ENCODE measurements at regions not wholly inside any gene's neighbourhood (a gene's known extent, or its start where the extent isn't known, plus 50 kb on each side); places are given as distances from the start of the nearest gene placed in this dataset.
"Not testable (repeated sequence)": the region's sequence is repeated elsewhere in the genome, so short reads cannot be mapped to it uniquely, and the experiment has no call there.

DNA sequence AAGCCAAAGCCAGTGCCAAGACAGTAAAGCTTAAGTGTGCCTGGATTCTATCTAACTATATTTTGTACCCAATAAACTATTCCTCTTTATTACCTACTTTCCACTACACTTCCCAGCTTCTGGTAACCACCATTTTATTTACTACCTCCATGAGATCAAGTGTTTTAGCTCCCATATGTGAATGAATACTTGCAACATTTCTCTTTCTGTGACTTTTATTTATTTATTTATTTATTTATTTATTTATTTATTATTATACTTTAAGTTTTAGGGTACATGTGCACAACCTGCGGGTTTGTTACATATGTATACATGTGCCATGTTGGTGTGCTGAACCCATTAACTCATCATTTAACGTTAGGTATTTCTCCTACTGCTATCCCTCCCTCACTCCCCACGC, 582.1 kb downstream of the AMY1C start:
- TF ChIP-seq GABPA (IDR thresholded peaks at IDR 0.05; ENCODE audit: low read depth): no peak
- TF ChIP-seq SPI1 (IDR thresholded peaks at IDR 0.05; ENCODE audit: borderline replicate concordance, low read depth): no peak
- no peak for TF ChIP-seq CTCF (IDR thresholded peaks at IDR 0.05; ENCODE audit: insufficient read depth, low read length)
- TF ChIP-seq, protein P1, sequence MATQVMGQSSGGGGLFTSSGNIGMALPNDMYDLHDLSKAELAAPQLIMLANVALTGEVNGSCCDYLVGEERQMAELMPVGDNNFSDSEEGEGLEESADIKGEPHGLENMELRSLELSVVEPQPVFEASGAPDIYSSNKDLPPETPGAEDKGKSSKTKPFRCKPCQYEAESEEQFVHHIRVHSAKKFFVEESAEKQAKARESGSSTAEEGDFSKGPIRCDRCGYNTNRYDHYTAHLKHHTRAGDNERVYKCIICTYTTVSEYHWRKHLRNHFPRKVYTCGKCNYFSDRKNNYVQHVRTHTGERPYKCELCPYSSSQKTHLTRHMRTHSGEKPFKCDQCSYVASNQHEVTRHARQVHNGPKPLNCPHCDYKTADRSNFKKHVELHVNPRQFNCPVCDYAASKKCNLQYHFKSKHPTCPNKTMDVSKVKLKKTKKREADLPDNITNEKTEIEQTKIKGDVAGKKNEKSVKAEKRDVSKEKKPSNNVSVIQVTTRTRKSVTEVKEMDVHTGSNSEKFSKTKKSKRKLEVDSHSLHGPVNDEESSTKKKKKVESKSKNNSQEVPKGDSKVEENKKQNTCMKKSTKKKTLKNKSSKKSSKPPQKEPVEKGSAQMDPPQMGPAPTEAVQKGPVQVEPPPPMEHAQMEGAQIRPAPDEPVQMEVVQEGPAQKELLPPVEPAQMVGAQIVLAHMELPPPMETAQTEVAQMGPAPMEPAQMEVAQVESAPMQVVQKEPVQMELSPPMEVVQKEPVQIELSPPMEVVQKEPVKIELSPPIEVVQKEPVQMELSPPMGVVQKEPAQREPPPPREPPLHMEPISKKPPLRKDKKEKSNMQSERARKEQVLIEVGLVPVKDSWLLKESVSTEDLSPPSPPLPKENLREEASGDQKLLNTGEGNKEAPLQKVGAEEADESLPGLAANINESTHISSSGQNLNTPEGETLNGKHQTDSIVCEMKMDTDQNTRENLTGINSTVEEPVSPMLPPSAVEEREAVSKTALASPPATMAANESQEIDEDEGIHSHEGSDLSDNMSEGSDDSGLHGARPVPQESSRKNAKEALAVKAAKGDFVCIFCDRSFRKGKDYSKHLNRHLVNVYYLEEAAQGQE (IDR thresholded peaks at IDR 0.05; ENCODE audit: insufficient replicate concordance, low read depth): no peak
- no peak for TF ChIP-seq POLR2AphosphoS5 (IDR thresholded peaks at IDR 0.05; ENCODE audit: low read depth)
- no peak for DNase-seq (ENCODE audit: low read depth in 1 of 2, low spot score in 1 of 2)
- Histone ChIP-seq H3K4me3 (replicated peaks; ENCODE audit: insufficient read depth, low read length) (no peak overlapping the region), H3K27ac (replicated peaks) (no peak overlapping the region), H3K27me3 (ENCODE audit: insufficient read depth, poor library complexity, severe bottlenecking) (no peaks in the 10 kb centered on the region)

DNA sequence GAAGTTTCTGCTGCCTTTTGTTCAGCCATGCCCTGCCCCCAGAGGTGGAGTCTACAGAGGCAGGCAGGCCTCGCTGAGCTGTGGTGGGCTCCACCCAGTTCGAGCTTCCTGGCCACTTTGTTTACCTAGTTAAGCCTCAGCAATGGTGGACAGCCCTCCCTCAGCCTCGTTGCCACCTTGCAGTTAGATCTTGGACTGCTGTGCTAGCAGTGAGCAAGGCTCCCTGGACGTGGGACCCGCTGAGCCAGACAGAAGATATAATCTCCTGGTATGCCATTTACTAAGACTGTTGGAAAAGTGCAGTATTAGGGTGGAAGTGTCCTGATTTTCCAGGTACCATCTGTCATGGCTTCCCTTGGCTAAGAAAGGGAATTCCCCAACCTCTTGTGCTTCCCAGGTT, 588.2 kb downstream of the AMY1C start:
- not testable (repeated sequence) for H3K27me3 ChIP-seq (ENCODE audit: insufficient read depth, poor library complexity, severe bottlenecking); H3K4me3 ChIP-seq (replicated peaks; ENCODE audit: insufficient read depth, low read length); DNase-seq (ENCODE audit: low read depth in 1 of 2, low spot score in 1 of 2); H3K27ac ChIP-seq (replicated peaks)

DNA sequence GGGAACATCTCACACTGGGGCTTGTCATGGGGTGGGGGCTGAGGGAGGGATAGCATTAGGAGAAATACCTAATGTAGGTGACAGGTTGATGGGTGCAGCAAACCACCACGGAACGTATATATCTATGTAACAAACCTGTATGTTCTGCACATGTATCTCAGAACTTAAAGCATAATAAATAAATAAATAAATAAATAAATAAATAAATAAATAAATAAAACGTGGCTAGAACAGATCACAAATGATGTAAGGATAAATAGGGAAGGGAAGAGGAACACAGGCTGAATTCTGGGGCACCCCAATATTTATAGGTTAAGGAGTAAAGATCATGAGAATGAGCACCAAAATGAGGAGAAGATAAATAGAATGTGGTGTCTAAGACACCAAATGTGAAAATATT, 592.2 kb downstream of the AMY1C start:
- no peak for TF ChIP-seq GABPA (IDR thresholded peaks at IDR 0.05; ENCODE audit: low read depth)
- TF ChIP-seq CTCF (IDR thresholded peaks at IDR 0.05; ENCODE audit: insufficient read depth, low read length): no peak
- TF ChIP-seq POLR2AphosphoS5 (IDR thresholded peaks at IDR 0.05; ENCODE audit: low read depth): no peak
- TF ChIP-seq SPI1 (IDR thresholded peaks at IDR 0.05; ENCODE audit: borderline replicate concordance, low read depth): no peak
- TF ChIP-seq, protein P1 (IDR thresholded peaks at IDR 0.05; ENCODE audit: insufficient replicate concordance, low read depth): no peak
- DNase-seq (ENCODE audit: low read depth in 1 of 2, low spot score in 1 of 2): no peak
- Histone ChIP-seq H3K4me3 (replicated peaks; ENCODE audit: insufficient read depth, low read length) (no peak overlapping the region), H3K27me3 (ENCODE audit: insufficient read depth, poor library complexity, severe bottlenecking) (no peaks in the 10 kb centered on the region), H3K27ac (replicated peaks) (no peak overlapping the region)

- Histone ChIP-seq H3K27me3 (ENCODE audit: insufficient read depth, poor library complexity, severe bottlenecking) (no peaks in the 10 kb centered on the region), H3K4me3 (replicated peaks; ENCODE audit: insufficient read depth, low read length) (no peak overlapping the region), H3K27ac (replicated peaks) (no peak overlapping the region)
- no peak for DNase-seq (ENCODE audit: low read depth in 1 of 2, low spot score in 1 of 2)
- TF ChIP-seq SPI1 (IDR thresholded peaks at IDR 0.05; ENCODE audit: borderline replicate concordance, low read depth): no peak
- TF ChIP-seq, protein P1 (IDR thresholded peaks at IDR 0.05; ENCODE audit: insufficient replicate concordance, low read depth): no peak
- no peak for TF ChIP-seq POLR2AphosphoS5 (IDR thresholded peaks at IDR 0.05; ENCODE audit: low read depth)
- TF ChIP-seq CTCF (IDR thresholded peaks at IDR 0.05; ENCODE audit: insufficient read depth, low read length): no peak
Observed at GRCh38 chr1:104348277-104348676, 598.6 kb downstream of the AMY1C start.
